WI38 (cell line): ENCODE measurements at regions not wholly inside any gene's neighbourhood (a gene's known extent, or its start where the extent isn't known, plus 50 kb on each side); places are given as distances from the start of the nearest gene placed in this dataset.

Experiments used
- H3K4me3 ChIP-seq: 2 replicates; pipeline ENCODE4 v1.5.1; 2011; ENCODE audit warnings: low read depth, mild to moderate bottlenecking, control low read depth, low read length
- CTCF ChIP-seq: IDR thresholded peaks from 2 replicates; pipeline ENCODE4 v1.5.1; 2012; ENCODE audit warnings: low read depth, mild to moderate bottlenecking, control low read depth, low read length

GRCh38 chr3:164879201-164879600, 199.1 kb downstream of the SI start:
- no peak overlapping the region for H3K4me3 ChIP-seq
- TF ChIP-seq CTCF, result no peak

DNA sequence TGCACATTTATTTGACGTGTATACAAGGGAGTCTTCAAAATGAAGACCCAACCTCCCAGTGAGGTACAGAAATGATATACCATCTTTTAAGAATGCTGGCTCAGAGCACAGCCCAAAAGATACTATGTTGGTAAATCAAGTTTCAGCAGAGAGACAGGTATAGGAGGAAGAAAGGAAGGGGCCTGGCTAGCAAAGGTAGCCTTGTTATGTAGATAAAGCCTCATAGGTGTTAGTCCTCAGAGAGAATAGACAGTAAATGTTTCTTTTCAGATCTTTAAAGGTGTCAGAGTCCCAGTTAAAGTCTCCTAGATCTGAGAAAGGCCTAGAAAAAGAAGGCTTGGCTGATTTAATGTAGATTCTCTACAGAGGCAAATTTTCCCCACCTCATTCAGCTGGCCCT, 213.8 kb downstream of the SI start:
- no peak for TF ChIP-seq CTCF
- H3K4me3 ChIP-seq, result no peak overlapping the region

DNA sequence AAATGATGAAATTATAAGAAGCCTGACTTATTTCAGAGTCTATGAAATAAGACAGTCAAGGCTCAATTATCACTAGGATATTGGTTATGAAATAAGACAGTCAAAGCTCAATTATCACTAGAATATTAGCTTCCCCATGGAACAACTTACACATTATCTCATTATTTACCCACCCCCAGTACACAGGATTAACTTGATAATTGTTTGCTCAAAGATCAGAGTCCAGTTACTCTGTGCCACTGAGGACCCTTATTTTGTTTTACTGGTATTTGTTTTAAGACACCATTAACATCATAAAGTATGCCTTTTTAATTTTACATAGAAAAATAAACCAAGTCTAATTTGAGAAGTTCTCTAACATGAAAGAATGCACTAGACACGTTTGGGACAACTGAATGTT, 225.4 kb downstream of the SI start:
- no peak overlapping the region for H3K4me3 ChIP-seq
- TF ChIP-seq CTCF, result no peak

DNA sequence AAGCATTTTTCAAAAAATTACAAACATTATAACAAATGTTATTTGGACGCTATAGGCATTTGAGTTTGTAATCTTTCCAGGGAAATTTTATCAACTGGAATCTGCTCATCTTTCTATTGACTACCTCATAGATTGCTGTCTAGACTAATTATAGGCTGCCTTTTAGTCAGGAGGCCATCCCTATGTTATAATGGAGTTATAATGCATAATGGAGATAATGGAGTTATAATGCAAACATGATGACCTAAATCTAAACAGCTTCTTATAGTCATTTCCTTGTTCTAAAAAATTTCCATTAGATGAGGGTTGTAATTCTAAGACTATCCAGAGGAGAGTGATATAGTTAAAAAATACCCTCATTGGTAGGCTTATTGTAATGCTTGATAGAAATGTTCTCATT, 226.4 kb downstream of the SI start:
- no peak for TF ChIP-seq CTCF
- H3K4me3 ChIP-seq, result no peak overlapping the region

- no peak for TF ChIP-seq CTCF
- no peak overlapping the region for H3K4me3 ChIP-seq
Observed at GRCh38 chr3:164851204-164851603, 227.1 kb downstream of the SI start.

- no peak overlapping the region for H3K4me3 ChIP-seq
- no peak for TF ChIP-seq CTCF
Observed at GRCh38 chr3:164848923-164849322, 229.4 kb downstream of the SI start.

DNA sequence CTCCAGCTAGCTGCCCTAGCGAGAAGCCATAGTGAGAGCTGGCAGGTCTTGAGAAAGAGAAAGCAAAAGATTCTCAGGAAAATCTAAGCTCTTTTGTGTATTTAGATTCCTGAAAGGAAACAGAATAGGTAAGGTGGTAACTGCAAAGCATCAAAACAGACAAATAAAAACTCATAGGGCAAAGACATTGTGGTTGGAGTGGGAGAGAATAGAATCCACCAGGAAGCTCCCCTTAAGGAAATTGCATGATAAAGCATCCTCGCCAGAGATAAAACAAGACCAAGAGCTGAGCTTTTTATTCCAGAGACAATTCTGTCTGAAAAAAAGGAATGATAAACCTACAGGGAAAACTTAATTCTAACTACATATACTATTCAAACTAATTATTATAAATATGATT, 232.6 kb downstream of the SI start:
- H3K4me3 ChIP-seq, result no peak overlapping the region
- TF ChIP-seq CTCF, result no peak
